ENCODE measurements at regions not wholly inside any gene's neighbourhood (a gene's known extent, or its start where the extent isn't known, plus 50 kb on each side); places are given as distances from the start of the nearest gene placed in this dataset.

DNA sequence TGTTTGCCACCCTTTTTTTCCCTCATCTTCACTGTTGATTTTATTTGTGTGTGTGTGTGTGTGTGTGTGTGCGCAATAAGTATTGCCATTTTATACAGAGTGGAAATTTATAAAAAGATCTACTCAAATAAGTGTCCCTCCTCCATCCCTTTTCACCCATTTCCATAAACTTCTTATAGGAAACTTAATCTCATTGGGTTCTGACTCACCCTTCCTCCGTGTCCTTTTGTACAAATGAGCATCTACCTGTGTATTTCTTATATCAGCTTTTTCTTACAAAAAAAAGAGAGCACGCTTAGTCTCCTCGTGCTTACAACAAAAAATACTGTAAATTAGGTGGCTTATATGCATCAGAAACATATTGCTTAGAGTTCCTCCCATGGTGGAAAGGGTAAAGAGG lies 711.2 kb upstream of the CDH7 start:
- no peaks in the 10 kb centered on the region for H3K27me3 ChIP-seq (replicated peaks; ENCODE audit: insufficient read depth)
- no peak for DNase-seq (ENCODE audit: low spot score)
- no peaks in the 10 kb centered on the region for H3K9me3 ChIP-seq
- no peak for TF ChIP-seq POLR2AphosphoS5 (IDR thresholded peaks at IDR 0.05)
- no peaks in the 10 kb centered on the region for H3K36me3 ChIP-seq
- H3K4me1 ChIP-seq (replicated peaks) = no peaks in the 10 kb centered on the region
- intact Hi-C loops (cut with DNase I) = no loop called here
- H3K4me3 ChIP-seq = no peak overlapping the region
- 93% methylated on average over 4 of the region's 4 CpGs for WGBS
- H3K27ac ChIP-seq = no peak overlapping the region

- Histone ChIP-seq H3K27me3 (replicated peaks; ENCODE audit: insufficient read depth) (no peaks in the 10 kb centered on the region), H3K4me3 (no peak overlapping the region)
- 25% methylated on average over 3 of the region's 3 CpGs for WGBS
Measured at GRCh38 chr18:65035701-65036100, 715.1 kb upstream of the CDH7 start.

DNA sequence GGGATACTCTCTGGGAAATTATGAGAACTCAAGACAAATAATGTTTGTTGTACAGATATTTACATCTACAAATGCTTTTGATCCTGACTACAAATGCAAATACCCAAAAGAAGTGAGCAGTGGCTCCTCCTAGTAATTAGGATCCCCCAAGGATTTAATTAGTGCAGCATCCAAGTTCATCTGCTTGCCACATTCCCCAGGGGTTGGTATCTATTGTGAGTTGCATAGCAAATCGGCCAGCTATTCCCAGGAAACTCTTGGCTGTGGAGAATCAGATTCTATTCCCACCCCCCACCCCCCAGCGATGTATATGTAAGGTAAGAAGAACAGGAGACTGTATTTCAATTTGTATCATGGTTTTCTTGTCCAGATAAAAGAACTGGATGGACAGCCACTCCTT lies 725.1 kb upstream of the CDH7 start:
- intact Hi-C loops (cut with DNase I) = no loop called here
- Histone ChIP-seq H3K4me1 (replicated peaks) (no peaks in the 10 kb centered on the region), H3K36me3 (no peaks in the 10 kb centered on the region), H3K9me3 (no peaks in the 10 kb centered on the region), H3K27me3 (replicated peaks; ENCODE audit: insufficient read depth) (no peaks in the 10 kb centered on the region), H3K4me3 (no peak overlapping the region), H3K27ac (no peak overlapping the region)
- no peak for DNase-seq (ENCODE audit: low spot score)
- WGBS = 68% methylated on average over 2 of the region's 2 CpGs
- TF ChIP-seq POLR2AphosphoS5 (IDR thresholded peaks at IDR 0.05) (no peak), POLR2A (IDR thresholded peaks at IDR 0.05) (no peak)

More at GRCh38 chr18:65035701-65036100, 715.1 kb upstream of the CDH7 start:
- Histone ChIP-seq H3K4me1 (replicated peaks) (no peaks in the 10 kb centered on the region), H3K27ac (no peak overlapping the region), H3K36me3 (no peaks in the 10 kb centered on the region), H3K9me3 (no peaks in the 10 kb centered on the region)
- no peak for DNase-seq (ENCODE audit: low spot score)
- intact Hi-C loops (cut with DNase I) = no loop called here
- no peak for TF ChIP-seq POLR2AphosphoS5 (IDR thresholded peaks at IDR 0.05)
- TF ChIP-seq POLR2A (IDR thresholded peaks at IDR 0.05) = no peak
- TF ChIP-seq, protein P1, sequence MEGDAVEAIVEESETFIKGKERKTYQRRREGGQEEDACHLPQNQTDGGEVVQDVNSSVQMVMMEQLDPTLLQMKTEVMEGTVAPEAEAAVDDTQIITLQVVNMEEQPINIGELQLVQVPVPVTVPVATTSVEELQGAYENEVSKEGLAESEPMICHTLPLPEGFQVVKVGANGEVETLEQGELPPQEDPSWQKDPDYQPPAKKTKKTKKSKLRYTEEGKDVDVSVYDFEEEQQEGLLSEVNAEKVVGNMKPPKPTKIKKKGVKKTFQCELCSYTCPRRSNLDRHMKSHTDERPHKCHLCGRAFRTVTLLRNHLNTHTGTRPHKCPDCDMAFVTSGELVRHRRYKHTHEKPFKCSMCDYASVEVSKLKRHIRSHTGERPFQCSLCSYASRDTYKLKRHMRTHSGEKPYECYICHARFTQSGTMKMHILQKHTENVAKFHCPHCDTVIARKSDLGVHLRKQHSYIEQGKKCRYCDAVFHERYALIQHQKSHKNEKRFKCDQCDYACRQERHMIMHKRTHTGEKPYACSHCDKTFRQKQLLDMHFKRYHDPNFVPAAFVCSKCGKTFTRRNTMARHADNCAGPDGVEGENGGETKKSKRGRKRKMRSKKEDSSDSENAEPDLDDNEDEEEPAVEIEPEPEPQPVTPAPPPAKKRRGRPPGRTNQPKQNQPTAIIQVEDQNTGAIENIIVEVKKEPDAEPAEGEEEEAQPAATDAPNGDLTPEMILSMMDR (IDR thresholded peaks at IDR 0.05) = no peak

- Histone ChIP-seq H3K4me3 (no peak overlapping the region), H3K27ac (no peak overlapping the region), H3K9me3 (no peaks in the 10 kb centered on the region), H3K4me1 (replicated peaks) (no peaks in the 10 kb centered on the region), H3K36me3 (no peaks in the 10 kb centered on the region), H3K27me3 (replicated peaks; ENCODE audit: insufficient read depth) (no peaks in the 10 kb centered on the region)
- TF ChIP-seq, protein P1 (IDR thresholded peaks at IDR 0.05) = no peak
- no peak for TF ChIP-seq POLR2A (IDR thresholded peaks at IDR 0.05)
- intact Hi-C loops (cut with DNase I) = no loop called here
- 37% methylated on average over 2 of the region's 2 CpGs for WGBS
- no peak for DNase-seq (ENCODE audit: low spot score)
Measured at GRCh38 chr18:65021021-65021420, 729.8 kb upstream of the CDH7 start.

GRCh38 chr18:65018184-65018583 lies 732.6 kb upstream of the CDH7 start:
- Histone ChIP-seq H3K27ac (no peak overlapping the region), H3K27me3 (replicated peaks; ENCODE audit: insufficient read depth) (no peaks in the 10 kb centered on the region), H3K4me3 (no peak overlapping the region), H3K9me3 (no peaks in the 10 kb centered on the region), H3K36me3 (no peaks in the 10 kb centered on the region), H3K4me1 (replicated peaks) (no peaks in the 10 kb centered on the region)
- no peak for DNase-seq (ENCODE audit: low spot score)
- intact Hi-C loops (cut with DNase I) = no loop called here
- 93% methylated on average over 1 of the region's 1 CpG for WGBS
- TF ChIP-seq POLR2A (IDR thresholded peaks at IDR 0.05) (no peak), POLR2AphosphoS5 (IDR thresholded peaks at IDR 0.05) (no peak)
- TF ChIP-seq, protein P1 (IDR thresholded peaks at IDR 0.05) = no peak

- intact Hi-C loops (cut with DNase I) = no loop called here
- Histone ChIP-seq H3K9me3 (no peaks in the 10 kb centered on the region), H3K4me3 (no peak overlapping the region), H3K36me3 (no peaks in the 10 kb centered on the region), H3K27ac (no peak overlapping the region), H3K4me1 (replicated peaks) (no peaks in the 10 kb centered on the region), H3K27me3 (replicated peaks; ENCODE audit: insufficient read depth) (no peaks in the 10 kb centered on the region)
- no peak for DNase-seq (ENCODE audit: low spot score)
- 83% methylated on average over 10 of the region's 10 CpGs for WGBS
- TF ChIP-seq POLR2A (IDR thresholded peaks at IDR 0.05) = no peak
- no peak for TF ChIP-seq POLR2AphosphoS5 (IDR thresholded peaks at IDR 0.05)
- TF ChIP-seq, protein P1 (IDR thresholded peaks at IDR 0.05) = no peak
Measured at GRCh38 chr18:65017372-65017760, 733.4 kb upstream of the CDH7 start.
